ENCODE measurements at regions not wholly inside any gene's neighbourhood (a gene's known extent, or its start where the extent isn't known, plus 50 kb on each side); places are given as distances from the start of the nearest gene placed in this dataset.

GRCh38 chr12:60278209-60278608 lies 682.4 kb downstream of the SLC16A7 start:
- DNase-seq (ENCODE audit: low spot score in 2 of 2) = no peak
- no peak overlapping the region for H3K4me3 ChIP-seq (ENCODE audit: low read depth, poor library complexity, severe bottlenecking)
- 19 to 34% methylated on average over 2 of the region's 2 CpGs for WGBS, 2 donors
- intact Hi-C loops (cut with DNase I; ENCODE audit: low total_unique reads) = no loop called here
- no peak for TF ChIP-seq POLR2A (IDR thresholded peaks at IDR 0.05)
- TF ChIP-seq CTCF (IDR thresholded peaks at IDR 0.05) = no peak

- intact Hi-C loops (cut with DNase I; ENCODE audit: low total_unique reads) = no loop called here
- no peak overlapping the region for H3K4me3 ChIP-seq (ENCODE audit: low read depth, poor library complexity, severe bottlenecking)
- DNase-seq (ENCODE audit: low spot score in 2 of 2) = no peak
- TF ChIP-seq POLR2A (IDR thresholded peaks at IDR 0.05) (no peak), CTCF (IDR thresholded peaks at IDR 0.05) (no peak)
- 74 to 78% methylated on average over 1 of the region's 1 CpG for WGBS, 2 donors
Observed at GRCh38 chr12:60279221-60279620, 683.4 kb downstream of the SLC16A7 start.

GRCh38 chr12:60281522-60281921 lies 685.7 kb downstream of the SLC16A7 start:
- no peak overlapping the region for H3K4me3 ChIP-seq (ENCODE audit: low read depth, poor library complexity, severe bottlenecking)
- WGBS, 2 donors = 84 to 96% methylated on average over 8 of the region's 8 CpGs
- intact Hi-C loops (cut with DNase I; ENCODE audit: low total_unique reads) = no loop called here
- no peak for TF ChIP-seq POLR2A (IDR thresholded peaks at IDR 0.05)
- no peak for TF ChIP-seq CTCF (IDR thresholded peaks at IDR 0.05)
- no peak for DNase-seq (ENCODE audit: low spot score in 2 of 2)

GRCh38 chr12:60290532-60290931 lies 694.7 kb downstream of the SLC16A7 start:
- TF ChIP-seq CTCF (IDR thresholded peaks at IDR 0.05) (no peak), POLR2A (IDR thresholded peaks at IDR 0.05) (no peak)
- 82 to 86% methylated on average over 1 of the region's 1 CpG for WGBS, 2 donors
- intact Hi-C loops (cut with DNase I; ENCODE audit: low total_unique reads) = no loop called here

GRCh38 chr12:60308366-60308991 lies 712.6 kb downstream of the SLC16A7 start:
- no peak for TF ChIP-seq CTCF (IDR thresholded peaks at IDR 0.05)
- TF ChIP-seq POLR2A (IDR thresholded peaks at IDR 0.05) = no peak
- intact Hi-C loops (cut with DNase I; ENCODE audit: low total_unique reads) = no loop called here
- no peak for DNase-seq (ENCODE audit: low spot score in 2 of 2)
- WGBS, 2 donors = 6 to 8% methylated on average over 1 of the region's 1 CpG
- H3K4me3 ChIP-seq (ENCODE audit: low read depth, poor library complexity, severe bottlenecking) = no peak overlapping the region

More at GRCh38 chr12:60290532-60290931, 694.7 kb downstream of the SLC16A7 start:
- DNase-seq (ENCODE audit: low spot score in 2 of 2) = no peak
- no peak overlapping the region for H3K4me3 ChIP-seq (ENCODE audit: low read depth, poor library complexity, severe bottlenecking)

GRCh38 chr12:60311940-60312339 lies 716.1 kb downstream of the SLC16A7 start:
- DNase-seq (ENCODE audit: low spot score in 2 of 2) = no peak
- 50 to 67% methylated on average over 2 of the region's 2 CpGs for WGBS, 2 donors
- intact Hi-C loops (cut with DNase I; ENCODE audit: low total_unique reads) = no loop called here
- no peak overlapping the region for H3K4me3 ChIP-seq (ENCODE audit: low read depth, poor library complexity, severe bottlenecking)
- TF ChIP-seq CTCF (IDR thresholded peaks at IDR 0.05) (no peak), POLR2A (IDR thresholded peaks at IDR 0.05) (no peak)
